GM20431 (cell line): ENCODE measurements at regions not wholly inside any gene's neighbourhood (a gene's known extent, or its start where the extent isn't known, plus 50 kb on each side); places are given as distances from the start of the nearest gene placed in this dataset.
"Not testable (repeated sequence)": the region's sequence is repeated elsewhere in the genome, so short reads cannot be mapped to it uniquely, and the experiment has no call there.

Source experiments
- in situ Hi-C: fragments of 300-500 bp; cut with MseI, MboI; formaldehyde crosslinking; loops from one replicate; pipeline ENCODE4 v1.15.0; 2020; ENCODE audit warnings: low sequenced_read_pairs; ENCODE audit not compliant: unreplicated experiment

DNA sequence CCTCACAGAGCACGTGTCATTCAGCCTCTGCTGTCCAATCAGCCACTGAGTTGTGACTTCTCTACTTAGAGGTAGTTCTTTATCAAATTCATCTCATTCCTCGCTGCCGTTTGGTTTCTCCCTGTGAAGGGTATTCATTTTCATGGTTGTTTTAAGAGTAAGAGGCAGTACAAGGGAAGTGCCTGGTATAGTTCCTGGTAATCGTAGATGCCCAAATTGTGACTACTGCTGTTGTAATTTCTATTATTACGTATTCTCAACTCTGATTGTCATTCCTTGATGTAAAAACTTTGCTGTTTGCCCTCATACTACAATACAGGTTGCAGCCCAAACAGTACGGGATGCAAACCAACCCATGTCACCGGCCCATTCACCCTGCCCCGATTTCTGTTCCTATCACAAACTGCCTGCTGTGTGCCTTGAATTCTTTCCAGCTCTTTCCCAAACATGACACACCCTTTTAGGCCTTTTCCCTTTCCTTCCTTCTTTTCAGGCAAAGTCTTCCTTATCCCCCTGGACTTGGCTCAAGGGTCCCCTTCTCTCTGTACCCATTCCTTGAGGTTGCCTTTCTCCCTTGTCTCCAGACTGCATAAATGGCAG, 93.0 kb downstream of the SLC25A47 start:
- in situ Hi-C loops: no loop called here

DNA sequence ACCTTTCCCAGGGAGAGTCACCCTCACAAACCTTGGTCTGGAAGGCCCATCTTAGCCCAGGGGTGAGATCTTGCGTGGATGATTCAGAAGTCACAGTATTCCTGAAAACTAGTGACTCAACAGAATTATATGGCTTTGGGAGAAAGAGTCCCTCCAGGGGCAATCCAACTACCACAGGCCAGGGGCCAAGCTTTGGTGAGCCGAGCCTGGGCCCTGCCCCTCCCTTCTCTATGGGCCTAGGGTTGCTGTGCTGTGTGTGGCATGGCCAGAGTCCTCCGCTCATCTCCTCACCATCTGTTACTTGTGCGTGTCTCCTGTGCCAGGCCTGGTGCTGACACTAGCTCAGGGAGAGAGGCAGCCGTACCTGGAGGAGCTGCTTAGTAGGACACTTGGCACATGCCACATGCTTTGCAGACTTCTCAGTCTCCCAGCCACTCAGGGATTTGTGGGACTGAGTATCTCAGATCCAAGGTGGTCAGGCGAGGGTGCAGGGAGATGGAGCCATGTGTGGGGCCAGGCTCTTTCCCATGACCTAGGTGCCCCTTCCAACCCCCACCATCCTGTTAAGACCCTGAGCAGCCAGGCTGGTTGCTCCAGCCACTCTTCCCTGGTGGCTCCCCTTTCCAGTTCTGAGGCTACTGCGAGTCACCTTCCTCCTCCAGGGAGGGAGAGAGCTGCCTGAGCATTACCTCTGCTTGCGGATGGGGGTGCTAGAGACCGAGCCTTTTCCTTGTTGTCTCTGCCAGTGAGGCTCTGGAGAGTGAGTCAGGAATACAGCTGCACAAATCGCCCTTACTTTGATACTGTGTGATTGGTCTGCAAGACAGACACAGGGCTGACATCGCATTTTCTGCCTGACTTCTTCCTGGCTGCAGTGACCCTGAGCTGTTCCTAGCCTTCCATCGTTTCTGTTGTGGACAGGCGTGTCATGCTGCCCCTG, 94.1 kb downstream of the SLC25A47 start:
- in situ Hi-C loops: no loop called here

DNA sequence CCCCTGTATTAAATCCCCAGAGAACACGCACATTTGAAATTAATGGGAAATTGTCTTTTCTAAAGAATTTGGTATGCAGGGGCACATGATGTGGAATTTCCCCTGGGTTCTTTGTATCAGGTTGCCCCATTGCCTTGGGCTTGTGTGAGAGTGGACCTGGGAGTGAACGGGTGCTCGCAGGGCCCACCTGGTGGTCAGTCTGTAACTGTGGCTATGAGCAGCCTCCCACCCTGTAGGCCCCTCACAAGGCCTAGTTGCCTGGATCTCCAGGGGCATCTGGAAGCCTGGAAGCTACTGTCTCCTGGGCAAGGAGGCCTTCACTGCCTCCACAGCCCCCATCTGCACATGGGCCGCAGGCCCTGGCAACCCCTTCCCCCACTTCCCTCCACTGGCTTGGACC, 96.7 kb downstream of the SLC25A47 start:
- in situ Hi-C loops: no loop called here

DNA sequence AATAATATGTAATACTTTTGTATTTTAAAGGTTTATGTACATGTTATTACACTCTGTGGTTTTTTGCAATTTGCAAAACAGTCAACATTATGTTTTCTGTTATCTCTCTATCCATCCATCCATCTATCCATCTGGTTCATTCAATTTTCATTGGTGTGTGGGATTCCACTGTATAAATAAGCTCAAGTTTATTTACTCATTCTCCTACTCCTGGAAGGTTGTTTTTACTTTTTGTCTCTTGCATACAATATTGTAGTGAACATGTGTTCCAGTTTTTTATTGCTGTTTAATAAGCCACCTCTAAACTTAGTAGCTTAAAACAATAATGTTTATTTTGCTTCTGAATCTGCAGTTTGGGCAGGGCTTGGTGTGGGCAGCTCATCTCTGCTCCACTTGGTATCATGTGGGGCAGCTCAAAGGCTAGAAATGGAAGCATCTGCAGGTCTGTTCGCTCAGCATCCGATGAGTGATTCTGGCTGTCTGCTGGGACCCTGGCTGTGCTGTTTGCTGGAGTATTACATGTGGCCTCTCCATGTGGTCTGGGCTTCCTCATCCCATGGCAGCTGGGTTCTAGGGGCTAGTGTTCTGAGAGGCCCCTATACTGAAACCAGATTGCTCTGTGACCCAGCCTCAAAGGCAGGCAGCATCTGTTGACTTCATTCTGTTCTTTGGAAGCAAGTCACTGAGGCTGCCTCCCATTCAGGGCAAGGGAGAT, 98.8 kb downstream of the SLC25A47 start:
- in situ Hi-C loops: no loop called here

DNA sequence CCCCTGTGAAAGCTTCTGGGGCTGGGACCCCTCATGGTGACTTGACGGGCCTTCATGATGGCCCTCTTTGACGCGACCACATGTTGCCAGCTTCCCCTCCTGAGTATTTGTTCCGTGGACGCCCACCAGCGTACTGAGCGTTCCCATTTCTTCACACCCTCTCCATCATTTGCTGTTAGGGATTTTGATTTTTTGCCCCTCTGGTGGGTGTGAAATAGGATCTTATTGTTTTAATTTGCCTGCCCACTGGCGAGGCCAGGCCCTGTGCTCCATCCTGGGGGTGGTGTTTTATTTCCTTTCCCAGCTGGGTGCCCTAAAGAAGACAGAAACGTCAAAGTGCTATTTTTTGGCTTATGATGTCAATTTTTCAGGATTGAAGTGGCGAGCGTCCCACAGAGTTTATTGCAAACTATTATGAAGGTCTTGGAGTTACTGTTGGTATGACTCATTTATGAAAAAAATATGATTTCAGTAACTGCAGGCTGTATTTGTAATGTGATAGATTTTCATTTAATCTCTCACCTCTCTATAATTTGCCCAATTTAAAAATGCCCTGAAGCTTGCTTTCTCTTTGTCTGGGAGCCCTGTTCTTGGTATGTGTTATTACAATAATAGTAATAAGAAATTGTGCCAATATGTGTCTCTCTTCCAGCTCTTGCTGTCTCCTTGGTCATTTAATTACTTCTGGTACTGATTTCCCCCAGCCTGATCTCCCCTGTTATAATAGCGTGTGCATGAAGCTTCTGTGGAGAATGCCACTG, 99.6 kb downstream of the SLC25A47 start:
- in situ Hi-C loops: no loop called here

DNA sequence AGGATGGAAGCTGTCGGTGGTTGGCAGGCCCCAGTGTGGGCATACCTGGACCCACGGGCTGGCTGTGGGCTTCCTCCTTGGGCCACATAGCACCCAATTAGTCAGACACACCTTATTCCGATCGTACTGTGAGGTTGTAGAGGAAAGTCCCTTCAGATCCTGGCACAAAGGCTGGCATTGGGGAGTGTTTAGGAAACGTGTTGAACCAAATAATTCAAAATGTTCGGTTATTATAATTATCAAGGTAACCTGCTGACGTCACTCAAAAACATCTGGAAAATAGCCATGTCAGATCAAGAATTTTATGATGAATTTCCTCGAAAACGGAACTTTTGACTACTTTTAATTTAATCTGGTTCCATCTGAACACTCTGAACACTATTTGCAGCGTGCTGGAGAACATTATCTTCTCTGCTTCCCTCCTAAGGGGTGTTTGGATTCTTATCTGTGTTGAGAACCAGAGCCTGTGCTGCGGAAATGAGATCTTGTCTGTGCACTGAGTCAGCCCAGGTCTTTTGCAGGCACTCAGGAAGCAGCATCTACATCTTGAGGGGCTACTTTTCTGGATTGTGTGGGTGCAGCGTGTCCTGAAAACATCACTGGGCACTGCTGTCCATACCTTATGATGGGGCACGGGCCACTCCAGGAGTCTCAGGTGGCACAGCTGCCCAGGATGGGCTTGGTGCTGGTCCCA, 100.3 kb downstream of the SLC25A47 start:
- in situ Hi-C loops: no loop called here

DNA sequence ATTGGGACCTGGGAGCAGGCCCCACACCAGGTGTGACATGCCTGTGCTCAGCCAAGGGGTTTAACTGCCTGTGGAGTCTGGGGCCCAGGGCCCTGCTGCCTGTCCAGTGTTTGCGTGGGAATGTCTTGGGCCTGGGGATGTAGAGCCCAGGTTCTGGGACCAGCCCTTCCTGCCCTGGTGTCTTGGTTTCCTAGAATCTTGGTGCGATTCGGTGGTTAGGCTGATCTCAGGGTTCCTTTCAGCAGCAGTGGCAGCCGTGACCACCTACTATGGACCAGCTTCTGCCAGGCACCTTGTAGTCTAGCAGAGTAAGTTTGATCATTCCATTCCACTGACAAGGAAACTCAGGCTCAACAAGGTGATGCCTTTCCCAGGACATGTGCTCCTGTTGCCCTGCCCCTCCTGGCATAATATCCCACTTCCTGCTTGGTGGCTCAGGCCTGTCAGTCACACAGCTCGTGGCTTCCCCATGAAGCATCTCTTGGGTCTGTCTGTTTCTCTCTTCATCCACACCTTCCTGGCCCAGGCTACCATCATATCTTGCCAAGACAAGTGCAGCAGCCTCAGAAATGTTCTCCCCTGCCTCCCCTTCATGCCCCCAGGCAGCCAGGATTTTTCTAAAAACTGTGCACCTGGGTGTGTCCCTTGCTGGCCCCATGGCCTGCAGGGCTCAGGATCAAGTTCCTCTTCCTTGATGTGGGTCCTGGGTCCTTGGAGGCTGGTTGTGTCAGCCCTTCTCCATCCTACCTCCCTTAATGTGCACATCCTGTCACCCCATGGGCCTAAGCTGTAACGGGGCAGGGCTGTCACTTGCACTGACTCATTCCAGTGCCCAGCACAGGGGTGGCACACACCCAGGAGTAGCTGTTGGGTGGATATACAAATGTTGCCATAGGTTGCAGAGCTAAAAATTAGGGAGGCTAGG, 101.6 kb downstream of the SLC25A47 start:
- in situ Hi-C loops: no loop called here

DNA sequence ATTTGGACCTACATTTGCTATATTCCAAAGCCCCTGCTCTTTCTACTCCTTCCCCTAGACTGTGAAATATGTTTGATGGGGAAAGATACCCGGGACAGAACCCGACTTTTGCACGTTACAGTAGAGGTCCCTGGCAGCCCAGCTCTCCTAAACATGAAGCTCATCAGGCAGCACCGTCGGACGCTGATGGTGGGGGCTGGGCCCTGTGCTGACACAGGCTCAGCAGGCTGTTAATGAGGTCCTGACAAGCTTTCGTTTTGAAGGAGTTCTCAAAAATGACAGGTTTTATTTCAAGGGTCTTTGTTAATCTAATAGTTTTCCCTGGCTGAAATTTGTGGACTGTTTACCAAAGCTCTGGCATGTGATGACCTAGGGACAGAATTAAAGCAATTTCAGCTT, 102.3 kb downstream of the SLC25A47 start:
- in situ Hi-C loops: no loop called here

DNA sequence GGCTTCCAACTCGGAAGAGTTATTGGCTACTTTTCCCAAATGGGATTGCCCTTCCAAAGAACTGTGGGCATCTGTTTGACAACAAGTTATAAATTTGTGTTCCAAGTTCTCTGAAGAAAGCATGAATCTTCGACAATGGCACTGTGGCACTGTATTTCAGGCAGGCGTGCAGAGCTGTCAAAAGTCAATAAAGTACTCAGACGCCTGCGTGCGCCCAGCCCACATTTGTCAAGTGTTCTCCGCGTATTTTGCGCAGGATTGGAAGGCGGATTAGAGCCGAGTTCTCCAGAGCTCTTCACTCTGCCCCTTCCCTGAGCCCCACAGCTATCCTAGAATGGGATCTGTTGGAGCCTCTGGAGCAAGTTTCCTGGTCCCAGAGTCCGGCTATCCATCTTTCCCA, 103.2 kb downstream of the SLC25A47 start:
- in situ Hi-C loops: no loop called here

DNA sequence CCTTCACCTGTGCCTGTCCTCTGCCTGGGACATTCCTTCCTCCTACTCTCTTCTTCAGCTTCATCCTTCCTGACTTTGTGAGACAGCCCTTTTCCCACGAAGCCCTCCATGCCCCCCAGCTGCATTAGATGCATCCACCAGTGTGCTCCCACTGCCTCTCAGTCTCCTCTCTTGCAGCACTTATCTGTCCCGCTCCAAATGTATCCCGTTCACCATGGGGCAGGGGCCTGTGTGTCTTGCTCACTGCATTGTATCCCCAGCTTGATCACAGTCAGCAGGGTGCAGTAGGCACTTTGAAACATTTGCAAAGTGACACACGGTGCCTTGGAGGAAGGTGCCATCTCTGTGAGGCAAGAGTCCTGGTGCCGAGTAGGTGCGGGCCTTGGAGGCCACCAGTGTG, 104.0 kb downstream of the SLC25A47 start:
- in situ Hi-C loops: no loop called here

DNA sequence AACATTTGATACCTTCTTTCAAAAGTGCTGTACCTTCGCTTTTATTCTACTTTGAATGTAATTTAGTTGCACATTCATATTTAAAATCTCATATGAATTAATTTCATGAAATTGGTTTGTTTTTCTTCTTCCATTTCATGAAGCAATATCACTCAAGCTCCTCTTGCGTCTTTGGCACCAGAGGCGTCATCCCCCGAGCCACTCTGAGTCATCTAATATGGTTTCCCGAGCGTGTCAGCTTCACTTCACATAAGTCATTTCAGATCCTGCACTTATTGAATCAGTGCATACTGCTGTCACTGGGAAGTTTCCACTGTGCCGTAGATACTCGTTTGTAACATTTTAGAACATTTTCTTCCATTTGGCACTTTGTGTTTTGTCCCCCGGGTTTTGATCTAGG, 105.6 kb downstream of the SLC25A47 start:
- in situ Hi-C loops: no loop called here

DNA sequence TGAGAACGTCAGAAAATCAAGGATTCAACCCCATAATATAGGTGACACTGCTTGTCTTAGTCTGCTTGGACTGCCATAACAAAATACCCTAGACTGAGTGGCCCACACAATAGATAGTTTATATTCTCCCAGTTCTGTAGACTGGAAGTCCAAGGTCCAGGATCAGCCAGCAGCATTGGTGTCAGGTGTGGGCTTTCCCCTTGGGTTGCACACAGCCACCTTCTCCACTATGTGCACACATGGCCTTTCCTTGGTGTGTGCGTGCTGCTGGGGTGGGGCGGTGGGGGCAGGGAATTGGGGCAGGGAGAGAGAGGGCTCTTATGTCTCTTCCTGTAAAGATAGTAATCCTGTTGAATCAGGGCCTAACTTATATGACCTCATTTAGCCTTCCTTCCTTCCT, 106.4 kb downstream of the SLC25A47 start:
- in situ Hi-C loops: no loop called here

DNA sequence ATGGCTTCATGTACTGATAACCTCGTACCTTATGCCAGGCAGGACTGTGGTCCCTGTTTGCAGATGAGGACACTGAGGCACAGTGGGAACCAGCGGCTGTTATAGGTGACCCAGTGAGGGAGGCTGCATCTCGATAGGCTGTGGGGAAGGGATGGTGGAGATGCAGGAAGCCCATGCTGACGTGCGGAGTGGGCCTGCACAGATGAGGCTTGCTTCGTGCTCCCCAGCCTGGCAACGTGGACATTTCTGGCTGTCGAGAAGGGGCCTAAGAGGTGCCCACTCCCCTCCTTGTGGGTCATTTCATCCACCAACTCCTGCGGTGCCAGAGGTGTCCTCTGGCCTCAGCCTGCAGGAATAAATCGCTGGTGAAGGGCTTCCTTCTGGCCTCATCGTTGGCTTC, 107.4 kb downstream of the SLC25A47 start:
- in situ Hi-C loops: no loop called here

DNA sequence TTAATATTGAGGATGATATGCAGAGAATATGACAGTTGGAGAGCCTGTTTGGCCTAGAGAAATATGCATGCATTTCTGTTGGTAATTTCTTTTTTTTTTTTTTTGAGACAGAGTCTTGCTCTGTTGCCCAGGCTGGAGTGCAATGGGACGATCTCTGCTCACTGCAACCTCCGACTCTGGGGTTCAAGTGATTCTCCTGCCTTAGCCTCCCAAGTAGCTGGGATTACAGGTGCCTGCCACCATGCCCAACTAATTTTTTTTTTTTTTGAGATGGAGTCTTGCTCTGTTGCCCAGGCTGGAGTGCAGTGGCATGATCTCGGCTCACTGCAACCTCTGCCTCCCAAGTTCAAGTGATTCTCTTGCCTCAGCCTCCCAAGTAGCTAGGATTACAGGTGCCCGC, 108.3 kb downstream of the SLC25A47 start:
- in situ Hi-C loops: not testable (repeated sequence)

DNA sequence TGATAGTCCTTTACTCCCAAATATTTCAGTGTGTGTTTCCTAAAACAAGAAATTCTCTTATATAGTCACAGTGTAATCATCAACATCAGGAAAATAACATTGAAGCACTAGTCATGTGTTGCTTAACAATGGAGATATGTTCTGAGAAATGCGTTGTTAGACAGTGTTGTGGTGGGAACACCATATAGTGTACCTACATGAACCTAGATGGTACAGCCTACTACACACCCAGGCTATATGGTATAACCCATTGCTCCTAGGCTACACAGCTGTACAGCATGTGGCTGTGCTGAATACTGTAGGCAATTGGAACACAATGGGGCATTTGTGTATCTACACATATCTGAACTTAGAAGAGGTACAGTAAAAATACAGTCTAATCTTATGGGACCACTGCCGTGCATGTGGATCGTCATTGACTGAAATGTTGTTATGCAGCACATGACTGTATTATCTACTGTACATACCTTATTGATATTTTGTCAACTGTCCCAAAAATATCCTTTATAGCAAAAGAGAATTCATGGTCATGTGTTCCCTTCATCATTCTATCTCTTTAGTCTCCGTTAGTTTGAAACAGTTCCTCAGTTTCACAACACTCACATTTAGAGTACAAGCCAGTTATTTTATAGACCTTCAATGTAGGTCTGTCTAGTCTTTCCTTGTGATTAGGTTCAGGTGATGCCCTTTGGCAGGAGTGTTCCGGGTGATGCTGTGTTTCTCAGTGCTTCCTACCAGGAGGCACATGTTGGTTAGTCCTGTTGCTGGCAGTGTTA, 109.7 kb downstream of the SLC25A47 start:
- in situ Hi-C loops: no loop called here

DNA sequence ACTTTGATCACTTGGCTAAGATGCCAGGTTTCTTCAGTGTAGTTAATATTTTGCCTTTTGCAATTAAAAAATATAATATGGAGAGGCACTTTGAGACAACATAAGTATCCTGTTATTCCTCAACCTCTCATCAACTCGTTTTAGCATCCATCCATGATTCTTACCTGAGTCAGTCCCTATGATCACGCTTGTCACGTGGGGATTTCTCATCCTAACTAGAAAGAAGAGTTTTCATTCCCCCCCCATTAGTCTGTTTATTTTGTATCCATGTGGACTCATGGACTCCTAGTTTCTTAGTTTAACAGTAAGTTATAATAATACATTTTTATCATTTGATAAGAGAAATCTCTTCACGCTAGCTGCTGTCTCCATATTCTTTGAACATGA, 110.3 kb downstream of the SLC25A47 start:
- in situ Hi-C loops: no loop called here

DNA sequence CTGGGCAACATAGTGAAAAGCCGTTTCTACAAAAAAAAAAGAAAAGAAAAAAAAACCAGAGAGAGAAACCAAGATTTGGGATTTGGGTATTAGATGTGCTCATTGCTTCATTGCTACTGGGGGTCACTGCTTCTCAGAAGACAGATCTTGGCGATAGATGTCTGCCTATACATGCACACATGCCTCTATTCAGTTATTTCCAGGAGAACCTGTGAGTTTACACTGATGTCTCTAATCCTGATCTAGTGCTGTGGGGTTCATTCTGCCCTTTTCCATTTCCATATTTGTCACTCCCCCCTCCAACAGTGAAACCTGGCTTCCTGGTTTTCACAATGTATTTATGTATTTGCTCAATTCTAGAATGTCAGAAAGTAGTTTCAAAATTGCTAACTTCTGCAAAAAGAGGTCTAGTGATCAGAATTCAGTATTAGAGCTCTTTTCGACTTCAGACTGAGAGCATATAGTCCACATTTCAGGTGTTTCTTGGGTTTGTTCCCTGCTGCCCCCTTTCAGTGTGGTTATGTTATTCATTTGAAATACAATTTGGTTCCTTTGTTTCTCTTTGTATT, 111.0 kb downstream of the SLC25A47 start:
- in situ Hi-C loops: no loop called here
